Fibroblast of lung (primary cell): ENCODE measurements at regions not wholly inside any gene's neighbourhood (a gene's known extent, or its start where the extent isn't known, plus 50 kb on each side); places are given as distances from the start of the nearest gene placed in this dataset.

Experiments
- DNase-seq, 2 donors: peaks; one replicate each; pipeline versions ENCODE4 v3.0.0 to v3.0.0-alpha.2; 2010; ENCODE audit warnings: low read depth in 2 of 2
- H2AFZ ChIP-seq: 2 replicates; pipeline ENCODE4 v1.5.1; 2012; ENCODE audit warnings: low read length, control low read depth, inconsistent platforms
- H3K27ac ChIP-seq: 2 replicates; pipeline ENCODE4 v1.5.1; 2011; ENCODE audit warnings: low read length, control low read depth; ENCODE audit not compliant: insufficient read depth
- H3K27me3 ChIP-seq: 2 replicates; pipeline ENCODE4 v1.5.1; 2011; ENCODE audit warnings: mild to moderate bottlenecking, low read length; ENCODE audit not compliant: control insufficient read depth, insufficient read depth
- H3K36me3 ChIP-seq: 2 replicates; pipeline ENCODE4 v1.5.1; 2011; ENCODE audit warnings: low read length; ENCODE audit not compliant: control insufficient read depth, insufficient read depth
- H3K4me1 ChIP-seq: 2 replicates; pipeline ENCODE4 v1.5.1; 2011; ENCODE audit warnings: low read length; ENCODE audit not compliant: control insufficient read depth, insufficient read depth; ENCODE audit errors: extremely low read depth
- H3K4me2 ChIP-seq: 2 replicates; pipeline ENCODE4 v1.5.1; 2011; ENCODE audit warnings: low read length, control low read depth; ENCODE audit not compliant: insufficient read depth; ENCODE audit errors: extremely low read depth
- H3K4me3 ChIP-seq, 4 experiments: fragments of 200-600 bp in 1 of 4; sonication (generic) in 1 of 4; replicated peaks in 1 of 4; 2 replicates each; pipeline ENCODE4 v1.5.1; 2011 to 2016; ENCODE audit warnings: low read length in 4 of 4, low read depth in 3 of 4, mild to moderate bottlenecking in 3 of 4, control low read depth in 2 of 4, inconsistent platforms in 1 of 4, mixed read lengths in 1 of 4; ENCODE audit not compliant: insufficient read depth in 1 of 4; ENCODE audit errors: control extremely low read depth in 1 of 4
- H3K79me2 ChIP-seq: 2 replicates; pipeline ENCODE4 v1.5.1; 2012; ENCODE audit warnings: mild to moderate bottlenecking, low read length, inconsistent platforms; ENCODE audit not compliant: control insufficient read depth, insufficient read depth
- H3K9ac ChIP-seq: 2 replicates; pipeline ENCODE4 v1.5.1; 2011; ENCODE audit warnings: mild to moderate bottlenecking, low read length, control low read depth; ENCODE audit not compliant: insufficient read depth
- H3K9me3 ChIP-seq: 2 replicates; pipeline ENCODE4 v1.5.1; 2012; ENCODE audit warnings: low read depth, low read length; ENCODE audit not compliant: control insufficient read depth, insufficient read depth
- H4K20me1 ChIP-seq: 2 replicates; pipeline ENCODE4 v1.5.1; 2011; ENCODE audit warnings: low read length; ENCODE audit not compliant: control insufficient read depth, insufficient read depth; ENCODE audit errors: extremely low read depth
- CTCF ChIP-seq, 2 donors: IDR thresholded peaks in 1 of 2; conservative IDR thresholded peaks in 1 of 2; 1 replicate in 1 of 2; 2 replicates in 1 of 2; pipeline ENCODE4 v1.5.1; 2011 to 2012; ENCODE audit warnings: low read length in 2 of 2, control low read depth in 1 of 2, inconsistent platforms in 1 of 2, low read depth in 1 of 2, mild to moderate bottlenecking in 1 of 2
- EZH2 ChIP-seq: IDR thresholded peaks from 2 replicates; pipeline ENCODE4 v1.5.1; 2012; ENCODE audit warnings: low read length, control low read depth, mild to moderate bottlenecking; ENCODE audit errors: missing control alignments

- Histone ChIP-seq H3K4me1 (no peaks in the 10 kb centered on the region), H3K9me3 (no peaks in the 10 kb centered on the region), H3K27ac (no peak overlapping the region), H3K27me3 (no peaks in the 10 kb centered on the region), H3K9ac (no peak overlapping the region), H4K20me1 (no peaks in the 10 kb centered on the region), H3K36me3 (no peaks in the 10 kb centered on the region), H3K79me2 (no peaks in the 10 kb centered on the region), H3K4me2 (no peak overlapping the region), H3K4me3 (no peak overlapping the region), H2AFZ (no peak overlapping the region)
- DNase-seq, result peak in 1 of 2 donors; percentile 5
- TF ChIP-seq EZH2 (no peak), CTCF (conservative IDR thresholded peaks at IDR 0.05 in 1 of 2, IDR thresholded peaks at IDR 0.05 in 1 of 2; ENCODE audit: low read depth in 1 of 2, low read length in 2 of 2) (no peak)
These were observed 242.3 kb upstream of the ROBO1 start for GRCh38 chr3:80010021-80010571.

GRCh38 chr3:80007522-80007921 lies 239.7 kb upstream of the ROBO1 start:
- no peaks in the 10 kb centered on the region for H3K79me2 ChIP-seq
- TF ChIP-seq CTCF (conservative IDR thresholded peaks at IDR 0.05 in 1 of 2, IDR thresholded peaks at IDR 0.05 in 1 of 2; ENCODE audit: low read depth in 1 of 2, low read length in 2 of 2), result no peak
- no peak for TF ChIP-seq EZH2
- no peaks in the 10 kb centered on the region for H3K9me3 ChIP-seq
- no peaks in the 10 kb centered on the region for H3K36me3 ChIP-seq
- DNase-seq, result no peak
- H2AFZ ChIP-seq, result no peak overlapping the region
- H3K4me2 ChIP-seq, result no peak overlapping the region
- no peaks in the 10 kb centered on the region for H3K4me1 ChIP-seq
- H3K4me3 ChIP-seq, result no peak overlapping the region
- H3K9ac ChIP-seq, result no peak overlapping the region
- no peaks in the 10 kb centered on the region for H4K20me1 ChIP-seq
- no peaks in the 10 kb centered on the region for H3K27me3 ChIP-seq
- H3K27ac ChIP-seq, result no peak overlapping the region

- H3K9ac ChIP-seq, result no peak overlapping the region
- H3K4me3 ChIP-seq, result no peak overlapping the region
- H3K4me1 ChIP-seq, result no peaks in the 10 kb centered on the region
- no peak overlapping the region for H2AFZ ChIP-seq
- H3K4me2 ChIP-seq, result no peak overlapping the region
- no peaks in the 10 kb centered on the region for H4K20me1 ChIP-seq
- H3K27me3 ChIP-seq, result no peaks in the 10 kb centered on the region
- H3K36me3 ChIP-seq, result no peaks in the 10 kb centered on the region
- TF ChIP-seq EZH2 (no peak), CTCF (conservative IDR thresholded peaks at IDR 0.05 in 1 of 2, IDR thresholded peaks at IDR 0.05 in 1 of 2; ENCODE audit: low read depth in 1 of 2, low read length in 2 of 2) (no peak)
- no peaks in the 10 kb centered on the region for H3K9me3 ChIP-seq
- no peak for DNase-seq
- H3K27ac ChIP-seq, result no peak overlapping the region
- no peaks in the 10 kb centered on the region for H3K79me2 ChIP-seq
These were observed 238.5 kb upstream of the ROBO1 start for GRCh38 chr3:80006315-80006714.
